Panc1 (cell line): ENCODE measurements at regions not wholly inside any gene's neighbourhood (a gene's known extent, or its start where the extent isn't known, plus 50 kb on each side); places are given as distances from the start of the nearest gene placed in this dataset.

Experiments used
- ATAC-seq: fragments of 200-7000 bp; cut with Tn5 transposase; 2 replicates; pipeline ENCODE4 v1.9.1; 2020; ENCODE audit warnings: mild to moderate bottlenecking, moderate library complexity
- BruUV-seq: library from RNA; stranded (reverse); fragments of 400-500 nt; replicated peaks from 2 replicates; lab custom pipeline; 2021; lab: Mats Ljungman, UMichigan
- CTCF ChIA-PET: fragments of 300-600 bp; sonication (Branson Sonifier 250); formaldehyde crosslinking; loops from one replicate; lab custom pipeline; 2022; ENCODE audit warnings: antibody characterized with exemption; lab: Charles Lee
- POLR2A ChIA-PET: fragments of 300-600 bp; sonication (Branson Sonifier 250); formaldehyde crosslinking; loops from one replicate; lab custom pipeline; 2022; ENCODE audit warnings: antibody characterized with exemption; lab: Charles Lee
- DNase-seq: peaks from one replicate; pipeline ENCODE4 v3.0.0-alpha.2; 2010; ENCODE audit warnings: low read depth, low spot score
- H3K27ac ChIP-seq: 2 replicates; pipeline ENCODE4 v1.5.1; 2011; ENCODE audit warnings: mild to moderate bottlenecking, low read length, inconsistent platforms
- H3K27me3 ChIP-seq: fragments of 200-500 bp; sonication (Bioruptor generic); 2 replicates; pipeline ENCODE4 v1.6.0; 2014; ENCODE audit warnings: low read length, inconsistent platforms; ENCODE audit not compliant: control insufficient read depth, insufficient read depth
- H3K36me3 ChIP-seq: fragments of 200-500 bp; sonication (Bioruptor generic); 2 replicates; pipeline ENCODE4 v1.5.1; 2014; ENCODE audit warnings: inconsistent platforms, mild to moderate bottlenecking, low read length, moderate library complexity; ENCODE audit not compliant: control insufficient read depth, insufficient read depth
- H3K4me1 ChIP-seq: 2 replicates; pipeline ENCODE4 v1.5.1; 2011; ENCODE audit warnings: inconsistent platforms, mild to moderate bottlenecking, low read length, moderate library complexity; ENCODE audit not compliant: control insufficient read depth, insufficient read depth
- H3K4me3 ChIP-seq, 2 experiments: 2 replicates each; pipeline ENCODE4 v1.5.1; 2011 to 2012; ENCODE audit warnings: low read depth in 2 of 2, low read length in 2 of 2, mild to moderate bottlenecking in 2 of 2, inconsistent platforms in 1 of 2, moderate library complexity in 1 of 2
- H3K9me3 ChIP-seq: fragments of 200-500 bp; sonication (Bioruptor generic); 2 replicates; pipeline ENCODE4 v1.5.1; 2014; ENCODE audit warnings: low read depth, mild to moderate bottlenecking, inconsistent platforms, low read length, moderate library complexity; ENCODE audit not compliant: control insufficient read depth, insufficient read depth
- POLR2AphosphoS5 ChIP-seq: IDR thresholded peaks from 2 replicates; pipeline ENCODE4 v1.6.1; 2012; ENCODE audit warnings: mild to moderate bottlenecking, low read depth, low read length, moderate library complexity
- SIN3A ChIP-seq: IDR thresholded peaks from 2 replicates; pipeline ENCODE4 v1.6.1; 2012; ENCODE audit warnings: low read depth, mild to moderate bottlenecking, low read length, moderate library complexity, borderline replicate concordance; ENCODE audit not compliant: insufficient read depth
- TCF7L2 ChIP-seq: IDR thresholded peaks from 2 replicates; pipeline ENCODE4 v1.6.1; 2011; ENCODE audit warnings: mild to moderate bottlenecking, low read depth, low read length, inconsistent platforms
- in situ Hi-C: cut with HindIII; loops from 2 replicates; pipeline ENCODE4 v1.10.0; 2016; ENCODE audit warnings: low sequenced_read_pairs, low pct_unique_long_range_greater_than_20kb
- intact Hi-C: fragments of 100-400 bp; cut with micrococcal nuclease; formaldehyde crosslinking; loops from one replicate; pipeline ENCODE4 v1.10.0; 2022; ENCODE audit not compliant: unreplicated experiment
- TF ChIP-seq, protein P1 (sequence below), 2 experiments: IDR thresholded peaks; 2 replicates each; pipeline ENCODE4 v1.6.1; 2011 to 2012; ENCODE audit warnings: low read depth in 2 of 2, control low read depth in 1 of 2, low read length in 1 of 2, mild to moderate bottlenecking in 1 of 2, moderate library complexity in 1 of 2; ENCODE audit not compliant: insufficient read depth in 1 of 2
- TF ChIP-seq, protein P2 (sequence below): fragments of 450-650 bp; IDR thresholded peaks from 2 replicates; pipeline ENCODE4 v1.5.1; 2017; ENCODE audit warnings: mild to moderate bottlenecking

DNA sequence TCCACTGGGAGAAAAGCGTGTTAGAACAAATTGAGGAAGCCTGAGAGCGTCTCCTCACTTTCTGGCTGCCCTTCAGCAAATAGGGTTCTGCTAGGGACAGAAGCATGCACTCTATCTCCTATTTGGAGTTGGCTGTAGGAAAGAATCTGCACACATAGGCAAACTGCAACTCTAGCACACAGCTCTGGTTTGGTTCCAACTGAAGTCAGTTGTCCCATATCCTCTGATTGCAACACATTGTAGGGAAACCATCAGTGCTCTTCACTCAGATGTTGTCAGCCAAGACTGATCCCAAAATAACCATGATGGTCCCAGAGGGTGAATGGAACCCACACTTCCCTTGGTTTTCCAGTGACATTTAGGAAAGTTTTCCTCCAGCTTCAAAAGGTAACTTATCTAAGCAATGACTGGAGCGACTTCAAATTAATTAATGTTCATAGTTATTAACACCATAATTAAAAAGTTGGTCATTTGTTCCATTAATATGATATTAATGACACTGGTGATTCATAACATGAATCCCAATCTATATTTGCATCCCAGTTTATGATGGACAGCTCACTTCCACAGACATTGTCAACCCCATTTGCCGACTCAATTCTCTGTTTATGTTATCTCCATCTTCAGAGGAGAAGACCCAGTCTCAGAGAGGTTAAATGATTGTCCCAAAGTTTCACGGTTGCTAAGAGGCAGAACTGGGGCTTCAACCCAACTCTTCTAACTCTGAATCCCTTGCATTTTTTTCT is 136.7 kb upstream of the ZNF462 start:
- Histone ChIP-seq H3K4me3 (no peak overlapping the region), H3K27ac (no peak overlapping the region), H3K4me1 (no peaks in the 10 kb centered on the region), H3K36me3 (no peaks in the 10 kb centered on the region), H3K27me3 (no peaks in the 10 kb centered on the region), H3K9me3 (no peaks in the 10 kb centered on the region)
- in situ Hi-C loops (no loop called here), intact Hi-C loops (no loop called here)
- no TSS peak for BruUV-seq
- POLR2A ChIA-PET, result no interaction called here
- TF ChIP-seq TCF7L2 (no peak), POLR2AphosphoS5 (no peak), SIN3A (no peak)
- TF ChIP-seq, protein P1, sequence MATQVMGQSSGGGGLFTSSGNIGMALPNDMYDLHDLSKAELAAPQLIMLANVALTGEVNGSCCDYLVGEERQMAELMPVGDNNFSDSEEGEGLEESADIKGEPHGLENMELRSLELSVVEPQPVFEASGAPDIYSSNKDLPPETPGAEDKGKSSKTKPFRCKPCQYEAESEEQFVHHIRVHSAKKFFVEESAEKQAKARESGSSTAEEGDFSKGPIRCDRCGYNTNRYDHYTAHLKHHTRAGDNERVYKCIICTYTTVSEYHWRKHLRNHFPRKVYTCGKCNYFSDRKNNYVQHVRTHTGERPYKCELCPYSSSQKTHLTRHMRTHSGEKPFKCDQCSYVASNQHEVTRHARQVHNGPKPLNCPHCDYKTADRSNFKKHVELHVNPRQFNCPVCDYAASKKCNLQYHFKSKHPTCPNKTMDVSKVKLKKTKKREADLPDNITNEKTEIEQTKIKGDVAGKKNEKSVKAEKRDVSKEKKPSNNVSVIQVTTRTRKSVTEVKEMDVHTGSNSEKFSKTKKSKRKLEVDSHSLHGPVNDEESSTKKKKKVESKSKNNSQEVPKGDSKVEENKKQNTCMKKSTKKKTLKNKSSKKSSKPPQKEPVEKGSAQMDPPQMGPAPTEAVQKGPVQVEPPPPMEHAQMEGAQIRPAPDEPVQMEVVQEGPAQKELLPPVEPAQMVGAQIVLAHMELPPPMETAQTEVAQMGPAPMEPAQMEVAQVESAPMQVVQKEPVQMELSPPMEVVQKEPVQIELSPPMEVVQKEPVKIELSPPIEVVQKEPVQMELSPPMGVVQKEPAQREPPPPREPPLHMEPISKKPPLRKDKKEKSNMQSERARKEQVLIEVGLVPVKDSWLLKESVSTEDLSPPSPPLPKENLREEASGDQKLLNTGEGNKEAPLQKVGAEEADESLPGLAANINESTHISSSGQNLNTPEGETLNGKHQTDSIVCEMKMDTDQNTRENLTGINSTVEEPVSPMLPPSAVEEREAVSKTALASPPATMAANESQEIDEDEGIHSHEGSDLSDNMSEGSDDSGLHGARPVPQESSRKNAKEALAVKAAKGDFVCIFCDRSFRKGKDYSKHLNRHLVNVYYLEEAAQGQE (IDR thresholded peaks at IDR 0.05; ENCODE audit: insufficient read depth in 1 of 2, low read depth in 2 of 2, low read length in 1 of 2), result no peak
- TF ChIP-seq, protein P2, sequence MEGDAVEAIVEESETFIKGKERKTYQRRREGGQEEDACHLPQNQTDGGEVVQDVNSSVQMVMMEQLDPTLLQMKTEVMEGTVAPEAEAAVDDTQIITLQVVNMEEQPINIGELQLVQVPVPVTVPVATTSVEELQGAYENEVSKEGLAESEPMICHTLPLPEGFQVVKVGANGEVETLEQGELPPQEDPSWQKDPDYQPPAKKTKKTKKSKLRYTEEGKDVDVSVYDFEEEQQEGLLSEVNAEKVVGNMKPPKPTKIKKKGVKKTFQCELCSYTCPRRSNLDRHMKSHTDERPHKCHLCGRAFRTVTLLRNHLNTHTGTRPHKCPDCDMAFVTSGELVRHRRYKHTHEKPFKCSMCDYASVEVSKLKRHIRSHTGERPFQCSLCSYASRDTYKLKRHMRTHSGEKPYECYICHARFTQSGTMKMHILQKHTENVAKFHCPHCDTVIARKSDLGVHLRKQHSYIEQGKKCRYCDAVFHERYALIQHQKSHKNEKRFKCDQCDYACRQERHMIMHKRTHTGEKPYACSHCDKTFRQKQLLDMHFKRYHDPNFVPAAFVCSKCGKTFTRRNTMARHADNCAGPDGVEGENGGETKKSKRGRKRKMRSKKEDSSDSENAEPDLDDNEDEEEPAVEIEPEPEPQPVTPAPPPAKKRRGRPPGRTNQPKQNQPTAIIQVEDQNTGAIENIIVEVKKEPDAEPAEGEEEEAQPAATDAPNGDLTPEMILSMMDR, result no peak
- CTCF ChIA-PET, result no interaction called here
- DNase-seq (no peak), ATAC-seq (no peak)

DNA sequence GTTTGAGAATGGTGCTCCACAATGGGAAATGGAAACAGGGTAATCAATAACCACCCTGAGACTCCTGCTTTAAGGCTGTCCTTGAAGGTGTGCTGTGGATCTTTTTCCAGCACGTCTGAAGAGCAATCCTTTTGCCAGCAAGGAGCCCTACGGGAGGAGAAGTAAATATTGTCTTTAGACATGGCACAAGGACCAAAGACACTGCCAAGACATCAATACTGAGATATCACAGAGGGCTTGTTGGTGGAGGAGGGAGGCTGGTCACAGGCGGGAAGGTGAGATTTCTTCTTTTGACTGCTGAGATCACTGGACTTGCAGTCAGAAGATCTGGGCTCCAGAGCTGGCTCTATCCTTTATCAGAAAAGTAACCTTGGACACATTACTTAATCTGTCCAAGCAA is 135.0 kb upstream of the ZNF462 start:
- H3K4me1 ChIP-seq, result no peaks in the 10 kb centered on the region
- no peaks in the 10 kb centered on the region for H3K27me3 ChIP-seq
- DNase-seq, result no peak
- TF ChIP-seq, protein P1 (IDR thresholded peaks at IDR 0.05; ENCODE audit: insufficient read depth in 1 of 2, low read depth in 2 of 2, low read length in 1 of 2), result no peak
- TF ChIP-seq TCF7L2 (no peak), SIN3A (no peak), POLR2AphosphoS5 (no peak)
- BruUV-seq, result no TSS peak
- ATAC-seq, result no peak
- ChIA-PET POLR2A (no interaction called here), CTCF (no interaction called here)
- no peak overlapping the region for H3K27ac ChIP-seq
- no peak overlapping the region for H3K4me3 ChIP-seq
- H3K9me3 ChIP-seq, result no peaks in the 10 kb centered on the region
- in situ Hi-C loops, result no loop called here
- intact Hi-C loops, result no loop called here
- no peaks in the 10 kb centered on the region for H3K36me3 ChIP-seq
